Mucosa of descending colon (tissue), 3 donors: ENCODE measurements at regions not wholly inside any gene's neighbourhood (a gene's known extent, or its start where the extent isn't known, plus 50 kb on each side); places are given as distances from the start of the nearest gene placed in this dataset.

ENCODE experiments used
- ATAC-seq: fragments of 200-7000 bp; cut with Tn5 transposase; one replicate; pipeline ENCODE4 v1.9.1; 2020; ENCODE audit warnings: mild to moderate bottlenecking, moderate library complexity
- DNase-seq, 3 donors: peaks; one replicate each; pipeline ENCODE4 v3.0.0-alpha.2; 2020
- H3K36me3 ChIP-seq: fragments of 200-600 bp; one replicate; pipeline ENCODE4 v1.8.0; 2021; ENCODE audit warnings: low read depth, mild to moderate bottlenecking
- H3K4me1 ChIP-seq: fragments of 200-600 bp; one replicate; pipeline ENCODE4 v1.8.0; 2021; ENCODE audit warnings: low read depth, mild to moderate bottlenecking
- H3K4me3 ChIP-seq: fragments of 200-600 bp; one replicate; pipeline ENCODE4 v1.8.0; 2021; ENCODE audit warnings: mild to moderate bottlenecking
- H3K9me3 ChIP-seq: fragments of 200-600 bp; one replicate; pipeline ENCODE4 v1.8.0; 2021; ENCODE audit warnings: mild to moderate bottlenecking
- CTCF ChIP-seq: fragments of 200-600 bp; IDR thresholded peaks from one replicate; pipeline ENCODE4 v1.8.0; 2022; ENCODE audit warnings: antibody characterized with exemption, mild to moderate bottlenecking
- intact Hi-C, 2 donors: fragments of 100-400 bp; cut with DNase I in 1 of 2; cut with micrococcal nuclease in 1 of 2; formaldehyde crosslinking; loops; one replicate each; pipeline versions ENCODE4 v1.11.0 to v1.11.1; 2022; cut with DNase I, micrococcal nuclease
- donor health status: DM: no; HTN: no; CAD: no; lungs with moderate emphysema.
- donor health status: DM: no; HTN: no; CAD: no.
- donor health status: DM: no; HTN: yes; CAD: no.

DNA sequence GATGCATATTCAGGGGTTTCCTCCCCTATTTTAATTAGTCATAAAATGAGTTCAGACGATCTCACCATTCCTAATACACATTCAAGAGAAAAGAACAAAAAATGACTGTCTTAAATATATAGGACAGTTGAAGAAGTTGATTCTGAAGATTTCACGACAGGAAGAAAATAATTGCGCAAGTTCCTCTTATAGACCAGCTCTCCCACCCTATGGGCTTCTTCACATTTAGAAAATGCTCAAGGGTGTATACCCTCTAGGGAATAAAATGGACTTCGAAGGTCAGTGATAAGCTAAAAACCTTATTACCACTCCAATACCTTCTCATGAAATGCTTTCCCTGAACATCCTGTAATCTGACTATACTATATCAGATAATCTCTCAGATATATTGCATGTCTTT lies 149.2 kb upstream of the TEX13C start:
- DNase-seq (no peak), ATAC-seq (no peak)
- no peaks in the 10 kb centered on the region for H3K4me1 ChIP-seq
- TF ChIP-seq CTCF, result no peak
- intact Hi-C loops, result no loop called here
- no peaks in the 10 kb centered on the region for H3K9me3 ChIP-seq
- no peaks in the 10 kb centered on the region for H3K36me3 ChIP-seq
- no peak overlapping the region for H3K4me3 ChIP-seq

GRCh38 chrX:125172531-125172930 lies 147.1 kb upstream of the TEX13C start:
- DNase-seq, result no peak
- no peaks in the 10 kb centered on the region for H3K36me3 ChIP-seq
- H3K9me3 ChIP-seq, result no peaks in the 10 kb centered on the region
- no peak for ATAC-seq
- intact Hi-C loops, result no loop called here
- H3K4me1 ChIP-seq, result no peaks in the 10 kb centered on the region
- no peak for TF ChIP-seq CTCF
- no peak overlapping the region for H3K4me3 ChIP-seq

GRCh38 chrX:125175991-125176584 lies 143.6 kb upstream of the TEX13C start:
- H3K9me3 ChIP-seq, result no peaks in the 10 kb centered on the region

GRCh38 chrX:125193921-125194320 lies 125.8 kb upstream of the TEX13C start:
- no peak for ATAC-seq
- no peak for DNase-seq
- no peaks in the 10 kb centered on the region for H3K9me3 ChIP-seq
- H3K36me3 ChIP-seq, result no peaks in the 10 kb centered on the region
- no peak overlapping the region for H3K4me3 ChIP-seq
- H3K4me1 ChIP-seq, result no peaks in the 10 kb centered on the region
- intact Hi-C loops, result no loop called here
- TF ChIP-seq CTCF, result no peak

More at GRCh38 chrX:125175991-125176584, 143.6 kb upstream of the TEX13C start:
- Histone ChIP-seq H3K4me1 (no peaks in the 10 kb centered on the region), H3K36me3 (no peaks in the 10 kb centered on the region), H3K4me3 (no peak overlapping the region)
- no peak for TF ChIP-seq CTCF
- DNase-seq (no peak), ATAC-seq (no peak)
- intact Hi-C loops, result no loop called here

DNA sequence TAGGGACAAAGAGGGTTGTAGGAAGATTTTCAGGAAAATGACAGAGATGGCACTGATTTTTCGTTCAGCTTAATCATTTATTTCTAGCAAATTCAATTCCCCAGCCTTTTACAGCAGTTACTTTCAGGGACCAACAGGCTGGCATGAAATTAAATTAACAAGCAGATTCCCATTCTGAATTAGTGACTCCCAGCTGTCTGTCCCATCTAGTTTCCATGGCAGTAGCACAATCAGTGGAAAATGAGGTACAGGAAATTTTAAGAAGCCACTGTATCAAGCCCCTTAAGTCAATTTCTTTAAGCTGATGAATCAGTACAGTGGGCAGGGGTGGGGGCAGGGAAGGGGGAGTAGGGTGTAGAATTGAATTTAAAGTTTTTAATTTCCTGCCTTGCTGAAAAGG lies 121.1 kb upstream of the TEX13C start:
- intact Hi-C loops, result no loop called here
- no peak for DNase-seq
- H3K4me3 ChIP-seq, result no peak overlapping the region
- H3K9me3 ChIP-seq, result no peaks in the 10 kb centered on the region
- no peak for TF ChIP-seq CTCF
- H3K36me3 ChIP-seq, result no peaks in the 10 kb centered on the region
- no peaks in the 10 kb centered on the region for H3K4me1 ChIP-seq
- no peak for ATAC-seq
